Gastroesophageal sphincter (tissue), 2 donors: ENCODE measurements at regions not wholly inside any gene's neighbourhood (a gene's known extent, or its start where the extent isn't known, plus 50 kb on each side); places are given as distances from the start of the nearest gene placed in this dataset.

Experiments used
- POLR2A ChIP-seq, 2 donors: fragments of 450-650 bp; IDR thresholded peaks; one replicate each; pipeline ENCODE4 v1.6.1; 2017; ENCODE audit warnings: antibody characterized with exemption in 2 of 2, mild to moderate bottlenecking in 2 of 2, moderate library complexity in 1 of 2
- POLR2AphosphoS5 ChIP-seq: sonication (generic); formaldehyde crosslinking; IDR thresholded peaks from one replicate; pipeline ENCODE4 v1.6.1; 2017; ENCODE audit warnings: antibody characterized with exemption

DNA sequence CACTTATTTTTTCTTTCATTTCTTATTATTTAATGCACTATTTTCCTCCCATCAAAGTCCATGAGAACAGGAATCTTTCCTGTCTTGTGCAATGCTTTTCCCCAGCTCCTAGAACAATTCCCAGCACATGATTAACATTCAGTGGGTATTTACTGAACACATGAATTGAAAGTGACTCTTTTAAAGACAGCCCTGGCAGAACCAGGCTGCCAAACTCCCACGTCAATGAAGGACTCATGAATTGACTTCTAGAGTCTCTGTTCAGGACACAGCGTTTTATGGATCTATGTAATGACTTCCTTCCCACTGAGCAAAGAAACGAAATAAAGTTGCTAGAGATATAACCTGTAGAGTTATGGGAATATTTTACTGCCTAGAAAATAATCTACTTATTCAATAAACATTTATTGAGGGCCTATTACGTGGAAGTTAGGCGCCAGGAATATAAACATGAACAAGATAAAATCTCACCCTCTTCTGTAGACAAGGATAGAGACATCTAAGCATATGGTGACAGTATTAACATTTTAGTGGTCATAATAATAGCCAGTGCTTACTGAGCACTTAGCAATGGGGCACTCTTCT lies 485.9 kb upstream of the KLF4 start:
- TF ChIP-seq POLR2A (IDR thresholded peaks at IDR 0.05) (no peak), POLR2AphosphoS5 (no peak)
